K562 (cell line): ENCODE measurements at regions not wholly inside any gene's neighbourhood (a gene's known extent, or its start where the extent isn't known, plus 50 kb on each side); places are given as distances from the start of the nearest gene placed in this dataset.

ENCODE experiments used
- CTCF ChIP-seq, 3 experiments: IDR thresholded peaks in 2 of 3; conservative IDR thresholded peaks in 1 of 3; 2 replicates each; pipeline ENCODE4 v1.5.1; 2011 to 2012; ENCODE audit warnings: low read length in 3 of 3, mild to moderate bottlenecking in 3 of 3, control low read depth in 2 of 3, improper control_type of control experiment in 1 of 3, inconsistent platforms in 1 of 3, low read depth in 1 of 3, mixed read lengths in 1 of 3, moderate library complexity in 1 of 3; ENCODE audit not compliant: insufficient read depth in 2 of 3
- EP300 ChIP-seq: IDR thresholded peaks from 2 replicates; pipeline ENCODE4 v1.6.1; 2012; ENCODE audit warnings: low read length, improper control_type of control experiment
- ZNF512 ChIP-seq: IDR thresholded peaks from 2 replicates; pipeline ENCODE4 v1.6.1; 2016; ENCODE audit warnings: missing genetic modification characterization, missing compliant biosample characterization

DNA sequence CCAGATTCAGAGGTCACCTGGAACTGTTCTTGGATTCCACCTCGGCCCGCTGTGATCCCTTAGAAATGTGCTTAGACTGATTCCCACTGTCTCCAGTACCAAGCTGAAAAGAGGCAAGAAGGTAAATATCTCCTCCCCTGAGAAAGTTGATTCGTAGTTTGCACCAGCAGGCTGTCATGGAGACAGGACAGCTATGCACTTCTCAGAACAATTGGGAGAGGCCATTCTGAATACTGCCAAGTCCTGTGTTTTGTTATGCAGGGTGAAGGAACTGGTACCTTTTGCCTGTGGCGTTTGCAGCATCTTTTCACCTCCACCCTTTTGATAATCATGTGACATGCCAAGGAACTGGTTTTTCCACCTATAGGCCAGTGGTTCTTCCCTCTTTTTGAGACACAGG lies 58.2 kb upstream of the RNGTT start:
- no peak for TF ChIP-seq CTCF (IDR thresholded peaks at IDR 0.05 in 2 of 3, conservative IDR thresholded peaks at IDR 0.05 in 1 of 3; ENCODE audit: insufficient read depth in 2 of 3, low read depth in 1 of 3, low read length in 3 of 3)
- TF ChIP-seq ZNF512, result no peak
- no peak for TF ChIP-seq EP300
